Calu3 (cell line): ENCODE measurements at regions not wholly inside any gene's neighbourhood (a gene's known extent, or its start where the extent isn't known, plus 50 kb on each side); places are given as distances from the start of the nearest gene placed in this dataset.

Experiments
- BruUV-seq: library from RNA; stranded (reverse); fragments of 400-500 nt; replicated peaks from 2 replicates; lab custom pipeline; 2021; lab: Mats Ljungman, UMichigan
- CTCF ChIA-PET: fragments of 300-600 bp; sonication (Branson Sonifier 250); formaldehyde crosslinking; loops from one replicate; lab custom pipeline; 2022; ENCODE audit warnings: antibody characterized with exemption; lab: Charles Lee
- DNase-seq: peaks from one replicate; pipeline ENCODE4 v3.0.0; 2022
- H3K27ac Mint-ChIP-seq: one replicate; pipeline ENCODE4 v1.8.0; 2022; ENCODE audit warnings: mixed read lengths; ENCODE audit not compliant: unreplicated experiment
- H3K27me3 Mint-ChIP-seq: one replicate; pipeline ENCODE4 v1.8.0; 2022; ENCODE audit warnings: mixed read lengths; ENCODE audit not compliant: unreplicated experiment
- H3K36me3 Mint-ChIP-seq: one replicate; pipeline ENCODE4 v1.8.0; 2022; ENCODE audit warnings: mild to moderate bottlenecking, moderate library complexity, mixed read lengths; ENCODE audit not compliant: insufficient read depth, unreplicated experiment
- H3K4me1 Mint-ChIP-seq: one replicate; pipeline ENCODE4 v1.8.0; 2022; ENCODE audit warnings: mild to moderate bottlenecking, low read depth, mixed read lengths; ENCODE audit not compliant: unreplicated experiment
- H3K4me3 Mint-ChIP-seq: one replicate; pipeline ENCODE4 v1.8.0; 2022; ENCODE audit warnings: mild to moderate bottlenecking, low read depth, moderate library complexity, mixed read lengths; ENCODE audit not compliant: unreplicated experiment
- H3K9me3 Mint-ChIP-seq: one replicate; pipeline ENCODE4 v1.8.0; 2022; ENCODE audit warnings: low read depth, mixed read lengths; ENCODE audit not compliant: unreplicated experiment
- CTCF ChIP-seq: fragments of 200-600 bp; IDR thresholded peaks from one replicate; pipeline ENCODE4 v1.8.0; 2022; ENCODE audit warnings: antibody characterized with exemption; ENCODE audit not compliant: unreplicated experiment
- intact Hi-C: fragments of 100-400 bp; cut with micrococcal nuclease; formaldehyde crosslinking; loops from one replicate; pipeline ENCODE4 v1.10.0; 2022; ENCODE audit not compliant: unreplicated experiment

DNA sequence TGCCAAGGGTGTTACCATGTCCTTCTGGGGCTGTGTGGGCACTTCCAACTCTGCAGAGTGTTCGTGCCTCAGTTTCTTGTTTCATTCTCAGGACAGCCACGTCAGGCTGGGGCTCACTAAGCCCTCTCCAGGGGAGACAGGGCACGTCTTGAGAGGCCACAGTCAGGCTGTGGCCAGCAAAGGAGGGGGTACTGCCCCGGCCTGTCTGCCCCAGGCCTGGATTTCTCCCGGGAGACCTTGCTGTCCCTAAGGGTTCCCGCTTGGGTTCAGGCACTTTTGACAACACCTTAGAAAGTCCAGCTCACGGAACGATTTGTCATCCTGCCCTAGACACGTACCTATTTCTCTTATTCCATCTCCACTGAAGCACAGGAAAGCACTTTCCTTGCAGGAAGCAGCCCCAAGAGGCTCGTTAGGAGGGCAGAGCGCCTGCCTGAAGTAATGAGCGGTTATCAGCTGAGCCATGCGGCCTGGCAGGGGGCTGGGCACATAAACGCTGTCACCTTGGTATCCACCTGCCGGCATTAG lies 290.4 kb upstream of the RTL1 start:
- TF ChIP-seq CTCF = no peak
- Mint-ChIP-seq H3K4me3 (no peak overlapping the region), H3K9me3 (peaks cover 7% of the 10 kb centered on the region), H3K36me3 (no peaks in the 10 kb centered on the region), H3K27me3 (peaks cover 18% of the 10 kb centered on the region), H3K4me1 (peaks cover 6% of the 10 kb centered on the region), H3K27ac (no peak overlapping the region)
- intact Hi-C loops = no loop called here
- CTCF ChIA-PET = no interaction called here
- no TSS peak for BruUV-seq
- no peak for DNase-seq

GRCh38 chr14:101194373-101195308 lies 291.1 kb upstream of the RTL1 start:
- intact Hi-C loops = no loop called here
- peaks cover 11% of the 10 kb centered on the region for H3K27me3 Mint-ChIP-seq
- no TSS peak for BruUV-seq
- peaks cover 5% of the 10 kb centered on the region for H3K9me3 Mint-ChIP-seq
- CTCF ChIA-PET = no interaction called here
- H3K27ac Mint-ChIP-seq = no peak overlapping the region
- no peaks in the 10 kb centered on the region for H3K36me3 Mint-ChIP-seq
- H3K4me3 Mint-ChIP-seq = no peak overlapping the region
- H3K4me1 Mint-ChIP-seq = peaks cover 10% of the 10 kb centered on the region
- no peak for DNase-seq
- no peak for TF ChIP-seq CTCF

DNA sequence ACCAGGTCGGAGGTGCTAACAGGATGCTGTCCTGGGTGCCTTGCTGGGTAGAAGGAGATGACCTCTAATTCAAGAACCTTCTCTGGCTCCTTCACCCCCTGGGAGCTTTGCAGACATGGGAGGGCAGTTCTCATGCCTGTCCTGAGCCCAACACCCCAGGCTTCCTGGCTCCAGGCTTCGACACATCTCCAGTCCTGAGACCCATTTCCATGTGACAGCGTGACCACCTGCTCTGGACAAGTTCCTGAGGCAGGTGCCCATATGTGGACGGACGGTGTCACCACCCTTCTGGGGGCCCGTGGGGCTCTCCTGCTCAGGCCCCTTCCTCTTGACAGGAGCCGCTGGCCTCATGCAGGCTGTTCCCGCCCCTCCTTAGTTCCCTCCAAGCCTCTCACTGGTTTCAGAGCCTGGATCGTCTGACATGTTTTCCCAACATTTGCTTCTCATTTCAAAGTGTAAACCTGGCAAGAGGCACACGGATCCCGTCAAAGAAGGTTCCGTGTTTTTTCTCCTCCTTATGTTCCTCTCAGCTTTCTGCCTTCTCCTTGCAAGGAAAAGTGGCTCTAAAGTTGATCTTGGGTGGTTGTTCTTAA lies 291.9 kb upstream of the RTL1 start:
- intact Hi-C loops = no loop called here
- Mint-ChIP-seq H3K27me3 (peaks cover 4% of the 10 kb centered on the region), H3K27ac (no peak overlapping the region), H3K9me3 (no peaks in the 10 kb centered on the region), H3K4me1 (peaks cover 10% of the 10 kb centered on the region), H3K36me3 (no peaks in the 10 kb centered on the region), H3K4me3 (no peak overlapping the region)
- no peak for TF ChIP-seq CTCF
- BruUV-seq = no TSS peak
- no peak for DNase-seq
- CTCF ChIA-PET = no interaction called here

GRCh38 chr14:101196051-101196712 lies 292.7 kb upstream of the RTL1 start:
- DNase-seq = no peak
- Mint-ChIP-seq H3K36me3 (no peaks in the 10 kb centered on the region), H3K27ac (no peak overlapping the region), H3K4me3 (no peak overlapping the region), H3K27me3 (no peaks in the 10 kb centered on the region), H3K4me1 (peaks cover 10% of the 10 kb centered on the region), H3K9me3 (no peaks in the 10 kb centered on the region)
- CTCF ChIA-PET = no interaction called here
- no peak for TF ChIP-seq CTCF
- intact Hi-C loops = no loop called here
- BruUV-seq = no TSS peak
